MM.1S (cell line): ENCODE measurements at regions not wholly inside any gene's neighbourhood (a gene's known extent, or its start where the extent isn't known, plus 50 kb on each side); places are given as distances from the start of the nearest gene placed in this dataset.

ENCODE experiments used
- DNase-seq: peaks from one replicate; pipeline ENCODE4 v3.0.0-alpha.2; 2015
- H2AFZ ChIP-seq: fragments of 300-600 bp; sonication (generic); 2 replicates; pipeline ENCODE4 v1.6.0; 2016; ENCODE audit warnings: antibody characterized with exemption, low read length
- H3F3A ChIP-seq: fragments of 300-600 bp; sonication (generic); 2 replicates; pipeline ENCODE4 v1.6.1; 2016; ENCODE audit warnings: mild to moderate bottlenecking, antibody characterized with exemption, low read length, moderate library complexity, mixed read lengths; ENCODE audit not compliant: insufficient read depth
- H3K27ac ChIP-seq: fragments of 300-600 bp; sonication (generic); 2 replicates; pipeline ENCODE4 v1.5.1; 2016; ENCODE audit warnings: mild to moderate bottlenecking, low read length
- H3K27me3 ChIP-seq: fragments of 300-600 bp; sonication (generic); replicated peaks from 2 replicates; pipeline ENCODE4 v1.6.0; 2016; ENCODE audit warnings: low read length; ENCODE audit not compliant: insufficient read depth
- H3K36me3 ChIP-seq: fragments of 300-600 bp; sonication (generic); replicated peaks from 2 replicates; pipeline ENCODE4 v1.6.1; 2016; ENCODE audit warnings: mild to moderate bottlenecking, low read length, mixed read lengths; ENCODE audit not compliant: insufficient read depth
- H3K4me1 ChIP-seq: fragments of 300-600 bp; sonication (generic); 2 replicates; pipeline ENCODE4 v1.6.1; 2016; ENCODE audit warnings: low read length, mixed read lengths
- H3K4me2 ChIP-seq: fragments of 300-600 bp; sonication (generic); 2 replicates; pipeline ENCODE4 v1.6.0; 2016; ENCODE audit warnings: low read depth, low read length
- H3K4me3 ChIP-seq: fragments of 300-600 bp; sonication (generic); 2 replicates; pipeline ENCODE4 v1.5.1; 2016; ENCODE audit warnings: low read length, mixed read lengths
- H3K79me2 ChIP-seq: fragments of 300-600 bp; sonication (generic); 2 replicates; pipeline ENCODE4 v1.6.1; 2016; ENCODE audit warnings: mixed run types, low read length, mixed read lengths
- H3K9ac ChIP-seq: fragments of 300-600 bp; sonication (generic); 2 replicates; pipeline ENCODE4 v1.6.1; 2016; ENCODE audit warnings: low read length, mixed read lengths
- H3K9me2 ChIP-seq: fragments of 300-600 bp; sonication (generic); replicated peaks from 2 replicates; pipeline ENCODE4 v1.6.1; 2016; ENCODE audit warnings: mild to moderate bottlenecking, low read length, mixed read lengths; ENCODE audit not compliant: insufficient read depth
- H3K9me3 ChIP-seq: fragments of 300-600 bp; sonication (generic); replicated peaks from 2 replicates; pipeline ENCODE4 v1.6.1; 2016; ENCODE audit warnings: mild to moderate bottlenecking, low read length, mixed read lengths; ENCODE audit not compliant: insufficient read depth
- H4K20me1 ChIP-seq: fragments of 300-600 bp; sonication (generic); 2 replicates; pipeline ENCODE4 v1.6.1; 2016; ENCODE audit warnings: mild to moderate bottlenecking, low read length, moderate library complexity, mixed read lengths; ENCODE audit not compliant: insufficient read depth
- EZH2 ChIP-seq: fragments of 300-600 bp; sonication (generic); optimal IDR thresholded peaks from 2 replicates; pipeline ENCODE3; 2017; ENCODE audit warnings: low read depth, mild to moderate bottlenecking, antibody characterized with exemption, low read length, mixed read lengths
- EZH2phosphoT487 ChIP-seq: fragments of 300-600 bp; sonication (generic); IDR thresholded peaks from 2 replicates; pipeline ENCODE4 v1.6.1; 2018; ENCODE audit warnings: antibody characterized with exemption, low read length
- TF ChIP-seq, protein P1 (sequence below): fragments of 300-600 bp; sonication (generic); IDR thresholded peaks from 2 replicates; pipeline ENCODE4 v1.5.1; 2016; ENCODE audit warnings: antibody characterized with exemption, low read length, mixed read lengths

GRCh38 chr18:23373570-23373969 is 79.5 kb upstream of the RIOK3 start:
- no peak overlapping the region for H3K4me2 ChIP-seq
- no peak overlapping the region for H3K9ac ChIP-seq
- no peaks in the 10 kb centered on the region for H3K79me2 ChIP-seq
- no peaks in the 10 kb centered on the region for H3F3A ChIP-seq
- H3K36me3 ChIP-seq = no peaks in the 10 kb centered on the region
- no peaks in the 10 kb centered on the region for H3K9me3 ChIP-seq
- no peaks in the 10 kb centered on the region for H3K27me3 ChIP-seq
- TF ChIP-seq, protein P1, sequence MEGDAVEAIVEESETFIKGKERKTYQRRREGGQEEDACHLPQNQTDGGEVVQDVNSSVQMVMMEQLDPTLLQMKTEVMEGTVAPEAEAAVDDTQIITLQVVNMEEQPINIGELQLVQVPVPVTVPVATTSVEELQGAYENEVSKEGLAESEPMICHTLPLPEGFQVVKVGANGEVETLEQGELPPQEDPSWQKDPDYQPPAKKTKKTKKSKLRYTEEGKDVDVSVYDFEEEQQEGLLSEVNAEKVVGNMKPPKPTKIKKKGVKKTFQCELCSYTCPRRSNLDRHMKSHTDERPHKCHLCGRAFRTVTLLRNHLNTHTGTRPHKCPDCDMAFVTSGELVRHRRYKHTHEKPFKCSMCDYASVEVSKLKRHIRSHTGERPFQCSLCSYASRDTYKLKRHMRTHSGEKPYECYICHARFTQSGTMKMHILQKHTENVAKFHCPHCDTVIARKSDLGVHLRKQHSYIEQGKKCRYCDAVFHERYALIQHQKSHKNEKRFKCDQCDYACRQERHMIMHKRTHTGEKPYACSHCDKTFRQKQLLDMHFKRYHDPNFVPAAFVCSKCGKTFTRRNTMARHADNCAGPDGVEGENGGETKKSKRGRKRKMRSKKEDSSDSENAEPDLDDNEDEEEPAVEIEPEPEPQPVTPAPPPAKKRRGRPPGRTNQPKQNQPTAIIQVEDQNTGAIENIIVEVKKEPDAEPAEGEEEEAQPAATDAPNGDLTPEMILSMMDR = no peak
- TF ChIP-seq EZH2 (no peak), EZH2phosphoT487 (no peak)
- H4K20me1 ChIP-seq = no peaks in the 10 kb centered on the region
- DNase-seq = no peak
- H2AFZ ChIP-seq = no peak overlapping the region
- H3K4me1 ChIP-seq = no peaks in the 10 kb centered on the region
- H3K4me3 ChIP-seq = no peak overlapping the region
- no peaks in the 10 kb centered on the region for H3K9me2 ChIP-seq
- no peak overlapping the region for H3K27ac ChIP-seq

GRCh38 chr18:23377669-23378301 is 75.3 kb upstream of the RIOK3 start:
- no peak overlapping the region for H3K9ac ChIP-seq

GRCh38 chr18:23378302-23378686 is 74.8 kb upstream of the RIOK3 start:
- no peak overlapping the region for H2AFZ ChIP-seq
- H3K9ac ChIP-seq = no peak overlapping the region
- H3K79me2 ChIP-seq = no peaks in the 10 kb centered on the region
- H3K27me3 ChIP-seq = no peaks in the 10 kb centered on the region
- no peaks in the 10 kb centered on the region for H3K36me3 ChIP-seq
- no peak overlapping the region for H3K27ac ChIP-seq
- H3F3A ChIP-seq = no peaks in the 10 kb centered on the region
- no peaks in the 10 kb centered on the region for H4K20me1 ChIP-seq
- H3K9me3 ChIP-seq = no peaks in the 10 kb centered on the region
- H3K4me3 ChIP-seq = no peak overlapping the region
- H3K9me2 ChIP-seq = no peaks in the 10 kb centered on the region
- H3K4me1 ChIP-seq = no peaks in the 10 kb centered on the region
- TF ChIP-seq EZH2phosphoT487 (no peak), EZH2 (no peak)
- TF ChIP-seq, protein P1 = no peak
- no peak for DNase-seq
- no peak overlapping the region for H3K4me2 ChIP-seq

More at GRCh38 chr18:23377669-23378301, 75.3 kb upstream of the RIOK3 start:
- Histone ChIP-seq H3K4me3 (no peak overlapping the region), H3K79me2 (no peaks in the 10 kb centered on the region), H3K9me3 (no peaks in the 10 kb centered on the region), H3K27ac (no peak overlapping the region), H3K36me3 (no peaks in the 10 kb centered on the region), H2AFZ (no peak overlapping the region), H4K20me1 (no peaks in the 10 kb centered on the region), H3K9me2 (no peaks in the 10 kb centered on the region), H3K4me2 (no peak overlapping the region), H3K4me1 (no peaks in the 10 kb centered on the region), H3K27me3 (no peaks in the 10 kb centered on the region), H3F3A (no peaks in the 10 kb centered on the region)
- no peak for TF ChIP-seq EZH2
- no peak for TF ChIP-seq EZH2phosphoT487
- TF ChIP-seq, protein P1 = no peak
- DNase-seq = no peak
